ENCODE measurements at regions not wholly inside any gene's neighbourhood (a gene's known extent, or its start where the extent isn't known, plus 50 kb on each side); places are given as distances from the start of the nearest gene placed in this dataset.
"Not testable (repeated sequence)": the region's sequence is repeated elsewhere in the genome, so short reads cannot be mapped to it uniquely, and the experiment has no call there.

- Histone ChIP-seq H4K20me1 (no peaks in the 10 kb centered on the region), H3K27me3 (no peaks in the 10 kb centered on the region), H3K9me3 (no peaks in the 10 kb centered on the region), H3K27ac (peak overlapping the region; percentile 98), H3K4me2 (peak overlapping the region; percentile 99), H3K4me3 (peak overlapping the region; percentile 70), H3K9ac (peak overlapping the region; percentile 89), H3K4me1 (peaks cover 76% of the 10 kb centered on the region), H3K36me3 (no peaks in the 10 kb centered on the region)
- no peak for TF ChIP-seq Cebpa-rat (IDR thresholded peaks at IDR 0.05)
These were observed 267.6 kb downstream of the ADGRD1 start for GRCh38 chr12:131221061-131221956.

- TF ChIP-seq Cebpa-rat (IDR thresholded peaks at IDR 0.05): no peak
- peak overlapping the region; percentile 99 for H3K4me2 ChIP-seq
These were observed 268.2 kb downstream of the ADGRD1 start for GRCh38 chr12:131221957-131222328.

GRCh38 chr12:131222329-131223139, 268.8 kb downstream of the ADGRD1 start:
- peak overlapping the region; percentile 89 for H3K9ac ChIP-seq

More at GRCh38 chr12:131221957-131222328, 268.2 kb downstream of the ADGRD1 start:
- H3K4me3 ChIP-seq: peak overlapping the region; percentile 70
- no peaks in the 10 kb centered on the region for H3K9me3 ChIP-seq
- no peaks in the 10 kb centered on the region for H4K20me1 ChIP-seq
- peak overlapping the region; percentile 98 for H3K27ac ChIP-seq
- no peaks in the 10 kb centered on the region for H3K27me3 ChIP-seq
- H3K9ac ChIP-seq: peak overlapping the region; percentile 89
- peaks cover 76% of the 10 kb centered on the region for H3K4me1 ChIP-seq
- no peaks in the 10 kb centered on the region for H3K36me3 ChIP-seq

GRCh38 chr12:131223171-131223761, 269.6 kb downstream of the ADGRD1 start:
- H3K4me2 ChIP-seq: peak overlapping the region; percentile 99
- H3K27ac ChIP-seq: peak overlapping the region; percentile 98
- no peaks in the 10 kb centered on the region for H4K20me1 ChIP-seq
- H3K4me3 ChIP-seq: peak overlapping the region; percentile 70
- no peaks in the 10 kb centered on the region; the same call in 1 of the 2 replicates for H3K9me3 ChIP-seq
- H3K36me3 ChIP-seq: no peaks in the 10 kb centered on the region
- H3K9ac ChIP-seq: peak overlapping the region; percentile 89
- H3K4me1 ChIP-seq: peaks cover 72% of the 10 kb centered on the region
- H3K27me3 ChIP-seq: no peaks in the 10 kb centered on the region
- no peak for TF ChIP-seq Cebpa-rat (IDR thresholded peaks at IDR 0.05)

More at GRCh38 chr12:131222329-131223139, 268.8 kb downstream of the ADGRD1 start:
- Histone ChIP-seq H3K27me3 (no peaks in the 10 kb centered on the region), H3K36me3 (no peaks in the 10 kb centered on the region), H3K4me1 (peaks cover 76% of the 10 kb centered on the region), H3K4me2 (peak overlapping the region; percentile 99), H3K9me3 (no peaks in the 10 kb centered on the region; the same call in 1 of the 2 replicates), H3K27ac (peak overlapping the region; percentile 98), H4K20me1 (no peaks in the 10 kb centered on the region), H3K4me3 (peak overlapping the region; percentile 70)
- TF ChIP-seq Cebpa-rat (IDR thresholded peaks at IDR 0.05): peak; percentile 63

GRCh38 chr12:131223791-131224225, 270.1 kb downstream of the ADGRD1 start:
- H3K27ac ChIP-seq: peak overlapping the region; percentile 98
- no peaks in the 10 kb centered on the region for H3K36me3 ChIP-seq
- no peaks in the 10 kb centered on the region for H4K20me1 ChIP-seq
- peak overlapping the region; percentile 70 for H3K4me3 ChIP-seq
- peaks cover 72% of the 10 kb centered on the region for H3K4me1 ChIP-seq
- TF ChIP-seq Cebpa-rat (IDR thresholded peaks at IDR 0.05): no peak
- peak overlapping the region; percentile 99 for H3K4me2 ChIP-seq
- no peaks in the 10 kb centered on the region; the same call in 1 of the 2 replicates for H3K9me3 ChIP-seq
- H3K9ac ChIP-seq: peak overlapping the region; percentile 89
- no peaks in the 10 kb centered on the region for H3K27me3 ChIP-seq

- H3K4me2 ChIP-seq: peak overlapping the region; percentile 99
- H3K36me3 ChIP-seq, H3K9me3 ChIP-seq, H3K27me3 ChIP-seq, H4K20me1 ChIP-seq: not testable (repeated sequence)
- H3K4me1 ChIP-seq: peaks cover 72% of the 10 kb centered on the region
- H3K4me3 ChIP-seq: peak overlapping the region; percentile 70
- peak overlapping the region; percentile 98 for H3K27ac ChIP-seq
- H3K9ac ChIP-seq: peak overlapping the region; percentile 89; the same call in 1 of the 2 replicates
These were observed 270.7 kb downstream of the ADGRD1 start for GRCh38 chr12:131224226-131225065.

- H3K27ac ChIP-seq, H3K36me3 ChIP-seq, H3K4me2 ChIP-seq, H3K9ac ChIP-seq, H3K4me3 ChIP-seq, H3K27me3 ChIP-seq, H4K20me1 ChIP-seq, H3K9me3 ChIP-seq: not testable (repeated sequence)
- H3K4me1 ChIP-seq: peaks cover 72% of the 10 kb centered on the region
These were observed 271.3 kb downstream of the ADGRD1 start for GRCh38 chr12:131225066-131225380.

- Histone ChIP-seq H4K20me1 (no peaks in the 10 kb centered on the region), H3K4me3 (no peak overlapping the region), H3K4me1 (peaks cover 72% of the 10 kb centered on the region), H3K4me2 (0 out of 2 replicates have a peak overlapping the region, but pooled peaks have one; percentile 12), H3K36me3 (no peaks in the 10 kb centered on the region), H3K9ac (no peak overlapping the region), H3K27ac (peak overlapping the region; percentile 49), H3K27me3 (no peaks in the 10 kb centered on the region), H3K9me3 (no peaks in the 10 kb centered on the region; the same call in 1 of the 2 replicates)
- TF ChIP-seq Cebpa-rat (IDR thresholded peaks at IDR 0.05): no peak
These were observed 272.9 kb downstream of the ADGRD1 start for GRCh38 chr12:131226345-131227265.

GRCh38 chr12:131227641-131228040, 273.9 kb downstream of the ADGRD1 start:
- not testable (repeated sequence) for H3K27me3 ChIP-seq, H3K9me3 ChIP-seq

GRCh38 chr12:131229079-131229425, 275.3 kb downstream of the ADGRD1 start:
- H4K20me1 ChIP-seq, H3K27me3 ChIP-seq, H3K36me3 ChIP-seq: not testable (repeated sequence)
- Histone ChIP-seq H3K27ac (peak overlapping the region; percentile 86), H3K4me3 (peak overlapping the region; percentile 51; the same call in 1 of the 2 replicates), H3K9ac (peak overlapping the region; percentile 69), H3K4me1 (peaks cover 76% of the 10 kb centered on the region), H3K4me2 (peak overlapping the region; percentile 85), H3K9me3 (peaks cover 17% of the 10 kb centered on the region)

More at GRCh38 chr12:131227641-131228040, 273.9 kb downstream of the ADGRD1 start:
- H3K4me2 ChIP-seq, H3K9ac ChIP-seq, H4K20me1 ChIP-seq, H3K36me3 ChIP-seq, H3K4me3 ChIP-seq: not testable (repeated sequence)
- H3K4me1 ChIP-seq: peaks cover 76% of the 10 kb centered on the region
- peak overlapping the region; percentile 22; the same call in 1 of the 2 replicates for H3K27ac ChIP-seq

All from BLaER1 (cell line).